ENCODE measurements at regions not wholly inside any gene's neighbourhood (a gene's known extent, or its start where the extent isn't known, plus 50 kb on each side); places are given as distances from the start of the nearest gene placed in this dataset.

GRCh38 chr4:12958436-12958835 lies 525.7 kb downstream of the RAB28 start:
- intact Hi-C loops (cut with DNase I) = no loop called here
- DNase-seq (no peak), ATAC-seq (no peak)
- Histone ChIP-seq H3K36me3 (no peaks in the 10 kb centered on the region), H3K9me3 (no peaks in the 10 kb centered on the region), H3K27me3 (no peaks in the 10 kb centered on the region), H3K4me1 (no peaks in the 10 kb centered on the region), H3K4me3 (no peak overlapping the region), H3K27ac (no peak overlapping the region)
- TF ChIP-seq POLR2A (IDR thresholded peaks at IDR 0.05) (no peak), CTCF (IDR thresholded peaks at IDR 0.05) (no peak)

DNA sequence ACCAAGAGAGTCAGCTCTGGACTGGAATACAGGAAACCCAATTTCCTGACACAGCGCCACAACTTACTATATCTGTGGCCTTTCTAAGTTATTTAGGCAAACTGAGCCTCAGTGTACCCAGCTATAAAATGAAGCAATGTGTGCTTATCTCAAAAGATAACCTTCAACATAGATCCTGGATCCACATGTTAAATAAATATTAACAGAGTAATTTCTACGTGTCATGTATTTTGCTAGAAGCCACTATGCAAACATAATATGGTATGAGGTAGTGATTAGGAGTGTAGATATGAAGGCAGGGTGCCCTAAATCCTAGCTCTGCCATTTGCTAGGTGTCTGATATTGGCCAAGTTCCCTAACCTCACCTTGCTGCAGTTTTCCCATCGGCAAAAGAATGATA lies 527.0 kb downstream of the RAB28 start:
- 81 to 89% (median 84%) methylated on average over 3 of the region's 3 CpGs for WGBS, 4 donors
- intact Hi-C loops (cut with DNase I) = loop anchor here in 1 of 10 donors (1.0 kb wide), 1 partner anchor 21 kb away; no protein-coding TSS in a partner anchor
- ATAC-seq = no peak

DNA sequence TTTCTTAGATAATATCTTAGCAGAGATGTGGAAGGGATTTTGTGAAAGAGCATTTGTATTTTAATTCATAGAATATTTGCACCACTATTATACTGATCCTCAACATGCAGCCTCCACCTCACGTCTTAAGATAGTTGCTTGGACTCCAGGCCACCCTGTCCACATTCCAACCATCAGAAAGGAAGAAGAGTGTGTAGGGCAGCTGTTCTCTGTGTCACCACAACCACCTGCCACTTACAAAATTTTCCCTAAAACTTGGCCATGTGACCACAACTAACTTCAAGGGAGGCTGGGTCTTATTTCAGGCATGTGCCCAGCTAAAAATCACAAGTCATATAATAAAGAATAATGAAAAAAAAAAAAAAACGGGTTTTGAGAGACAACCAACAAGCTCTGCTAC lies 528.1 kb downstream of the RAB28 start:
- intact Hi-C loops (cut with DNase I) = no loop called here
- TF ChIP-seq POLR2A (IDR thresholded peaks at IDR 0.05) (no peak), CTCF (IDR thresholded peaks at IDR 0.05) (no peak)
- Histone ChIP-seq H3K4me1 (no peaks in the 10 kb centered on the region), H3K27ac (no peak overlapping the region), H3K9me3 (no peaks in the 10 kb centered on the region), H3K27me3 (no peaks in the 10 kb centered on the region), H3K36me3 (no peaks in the 10 kb centered on the region), H3K4me3 (no peak overlapping the region)
- ATAC-seq (no peak), DNase-seq (no peak)
- 55 to 70% (median 66%) methylated on average over 2 of the region's 2 CpGs for WGBS, 4 donors

More for the DNA sequence above, 527.0 kb downstream of the RAB28 start:
- no peak for DNase-seq
- TF ChIP-seq CTCF (IDR thresholded peaks at IDR 0.05) (no peak), POLR2A (IDR thresholded peaks at IDR 0.05) (no peak)
- H3K4me3 ChIP-seq = no peak overlapping the region
- H3K9me3 ChIP-seq = no peaks in the 10 kb centered on the region
- H3K27ac ChIP-seq = no peak overlapping the region
- H3K27me3 ChIP-seq = no peaks in the 10 kb centered on the region
- H3K4me1 ChIP-seq = no peaks in the 10 kb centered on the region
- H3K36me3 ChIP-seq = no peaks in the 10 kb centered on the region

DNA sequence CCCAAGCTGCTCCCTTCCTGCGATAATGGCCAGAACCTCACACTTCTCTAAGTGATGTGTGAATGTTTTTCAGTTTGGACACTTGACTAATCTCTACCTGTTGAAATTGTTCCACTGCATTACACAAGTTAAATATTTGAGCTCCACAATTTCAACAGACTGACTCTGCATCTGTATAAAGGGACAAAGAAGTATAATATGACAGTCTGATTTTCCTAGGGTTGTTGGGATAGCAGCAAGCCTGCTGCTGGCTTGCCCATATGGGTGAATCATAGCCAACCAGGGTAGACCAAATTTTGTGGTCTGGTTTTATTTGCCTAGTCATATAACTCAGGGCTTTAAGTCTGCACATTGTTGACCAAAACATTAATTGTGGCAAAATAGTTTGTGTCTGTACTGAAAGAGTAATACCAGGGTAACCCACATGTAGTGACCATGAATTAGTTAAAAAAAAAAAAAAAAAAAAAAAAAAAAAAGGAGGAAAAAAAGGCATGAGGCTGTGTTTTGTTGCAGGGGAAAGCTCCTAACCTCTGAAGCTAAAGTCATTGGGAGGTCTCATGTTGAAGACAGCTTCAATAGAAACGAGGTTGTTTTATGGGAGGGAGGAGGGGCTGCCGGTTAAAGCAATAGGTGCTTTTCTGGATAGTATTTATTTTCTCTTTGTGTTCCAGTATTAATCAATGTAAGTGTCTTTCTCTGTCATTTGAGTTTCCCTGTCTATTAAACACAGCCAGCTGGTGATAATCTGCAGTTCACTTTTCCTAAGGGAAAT lies 534.2 kb downstream of the RAB28 start:
- DNase-seq (no peak), ATAC-seq (no peak)
- Histone ChIP-seq H3K27ac (no peak overlapping the region), H3K36me3 (no peaks in the 10 kb centered on the region), H3K4me1 (no peaks in the 10 kb centered on the region), H3K27me3 (no peaks in the 10 kb centered on the region), H3K9me3 (no peaks in the 10 kb centered on the region), H3K4me3 (no peak overlapping the region)
- 45 to 61% (median 56%) methylated on average over 3 of the region's 3 CpGs for WGBS, 4 donors
- intact Hi-C loops (cut with DNase I) = no loop called here
- TF ChIP-seq POLR2A (IDR thresholded peaks at IDR 0.05) (no peak), CTCF (IDR thresholded peaks at IDR 0.05) (no peak)

All from heart left ventricle (tissue), 16 donors.